ENCODE measurements at regions not wholly inside any gene's neighbourhood (a gene's known extent, or its start where the extent isn't known, plus 50 kb on each side); places are given as distances from the start of the nearest gene placed in this dataset.

DNA sequence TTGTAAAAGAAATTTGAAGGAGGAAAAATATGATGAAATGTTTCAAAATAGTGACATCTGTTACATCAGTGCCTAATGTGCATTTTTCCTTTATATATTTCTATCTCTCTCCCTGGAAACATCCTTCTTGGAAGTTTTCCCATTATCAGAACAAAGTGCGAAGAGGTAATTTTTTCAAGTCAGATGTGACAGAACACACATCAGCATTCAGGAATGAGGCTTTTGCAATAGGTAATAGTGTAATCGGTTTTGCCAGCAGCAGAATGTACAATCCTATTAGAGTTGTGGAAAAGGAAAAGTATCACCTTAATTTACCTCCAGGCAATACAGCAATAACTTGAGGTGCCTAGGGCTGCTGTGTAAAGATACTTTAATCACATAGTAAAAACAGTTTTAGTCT, 275.8 kb downstream of the FAT3 start:
- ChIA-PET CTCF (ENCODE audit: partially characterized antibody) (no interaction called here), POLR2A (ENCODE audit: partially characterized antibody) (no interaction called here)
- Histone ChIP-seq H3K4me2 (ENCODE audit: insufficient read depth in 1 of 2, low read depth in 2 of 2, low read length in 2 of 2) (no peak overlapping the region), H3K79me2 (ENCODE audit: control insufficient read depth in 1 of 2, insufficient read depth in 2 of 2, low read length in 2 of 2) (no peaks in the 10 kb centered on the region), H3K36me3 (ENCODE audit: control insufficient read depth in 2 of 4, insufficient read depth in 4 of 4, low read length in 3 of 4) (no peaks in the 10 kb centered on the region), H2AFZ (ENCODE audit: low read length) (no peak overlapping the region), H4K5ac (ENCODE audit: insufficient read length, low read depth, low read length) (no peak overlapping the region), H3K14ac (ENCODE audit: insufficient read length) (no peak overlapping the region), H2BK15ac (ENCODE audit: low read length) (no peak overlapping the region), H4K91ac (replicated peaks; ENCODE audit: insufficient read length, low read length) (no peak overlapping the region), H3K27me3 (replicated peaks in 1 of 4; ENCODE audit: control insufficient read depth in 3 of 4, extremely low read depth in 1 of 4, insufficient read depth in 3 of 4, low read length in 3 of 4) (no peaks in the 10 kb centered on the region), H3K27ac (ENCODE audit: low read depth, low read length) (no peak overlapping the region), H4K8ac (ENCODE audit: extremely low read depth, insufficient read depth, low read length) (no peak overlapping the region), H3K18ac (ENCODE audit: extremely low read depth, low read length) (no peak overlapping the region), H3K9me3 (ENCODE audit: insufficient read depth in 2 of 2, low read depth in 1 of 2, low read length in 1 of 2) (no peaks in the 10 kb centered on the region), H2AK5ac (ENCODE audit: low read depth, low read length) (no peak overlapping the region), H2BK12ac (ENCODE audit: low read depth, low read length) (no peak overlapping the region), H3K56ac (replicated peaks; ENCODE audit: insufficient read length, low read depth, low read length) (no peak overlapping the region), H3K23ac (ENCODE audit: insufficient read length) (no peak overlapping the region), H2BK20ac (ENCODE audit: low read length) (no peak overlapping the region), H3K9ac (replicated peaks in 1 of 4; ENCODE audit: extremely low read depth in 1 of 4, low read depth in 3 of 4, low read length in 3 of 4) (no peak overlapping the region), H3K4me1 (replicated peaks in 1 of 4; ENCODE audit: control insufficient read depth in 3 of 4, insufficient read depth in 4 of 4, low read length in 3 of 4) (no peaks in the 10 kb centered on the region), H2BK5ac (ENCODE audit: low read depth, low read length) (no peak overlapping the region), H3K4me3 (ENCODE audit: extremely low read depth in 1 of 4, insufficient read depth in 2 of 4, low read depth in 3 of 4, low read length in 4 of 4) (no peak overlapping the region), H3K79me1 (ENCODE audit: low read depth, low read length) (no peaks in the 10 kb centered on the region), H4K20me1 (replicated peaks in 1 of 2; ENCODE audit: control insufficient read depth in 1 of 2, insufficient read depth in 2 of 2, low read length in 2 of 2) (no peaks in the 10 kb centered on the region), H2BK120ac (replicated peaks; ENCODE audit: low read depth, low read length) (no peak overlapping the region), H3K4ac (replicated peaks; ENCODE audit: insufficient read length, low read depth, low read length) (no peak overlapping the region), H3K23me2 (ENCODE audit: low read depth, low read length) (no peaks in the 10 kb centered on the region)
- WGBS, 2 experiments (ENCODE audit: extremely low coverage in 1 of 2, insufficient coverage in 1 of 2, insufficient read length in 1 of 2, insufficient replicate concordance in 2 of 2, low coverage in 1 of 2, low lambda C conversion rate in 2 of 2, missing lambda C conversion rate in 1 of 2), result 85% methylated on average over 2 of the region's 2 CpGs; no CpG with 5 or more reads in 1 of the 2 experiments
- FAIRE-seq (no peak), DNase-seq (ENCODE audit: low read depth in 1 of 2, low spot score in 2 of 2) (no peak)
- TF ChIP-seq, protein P1, sequence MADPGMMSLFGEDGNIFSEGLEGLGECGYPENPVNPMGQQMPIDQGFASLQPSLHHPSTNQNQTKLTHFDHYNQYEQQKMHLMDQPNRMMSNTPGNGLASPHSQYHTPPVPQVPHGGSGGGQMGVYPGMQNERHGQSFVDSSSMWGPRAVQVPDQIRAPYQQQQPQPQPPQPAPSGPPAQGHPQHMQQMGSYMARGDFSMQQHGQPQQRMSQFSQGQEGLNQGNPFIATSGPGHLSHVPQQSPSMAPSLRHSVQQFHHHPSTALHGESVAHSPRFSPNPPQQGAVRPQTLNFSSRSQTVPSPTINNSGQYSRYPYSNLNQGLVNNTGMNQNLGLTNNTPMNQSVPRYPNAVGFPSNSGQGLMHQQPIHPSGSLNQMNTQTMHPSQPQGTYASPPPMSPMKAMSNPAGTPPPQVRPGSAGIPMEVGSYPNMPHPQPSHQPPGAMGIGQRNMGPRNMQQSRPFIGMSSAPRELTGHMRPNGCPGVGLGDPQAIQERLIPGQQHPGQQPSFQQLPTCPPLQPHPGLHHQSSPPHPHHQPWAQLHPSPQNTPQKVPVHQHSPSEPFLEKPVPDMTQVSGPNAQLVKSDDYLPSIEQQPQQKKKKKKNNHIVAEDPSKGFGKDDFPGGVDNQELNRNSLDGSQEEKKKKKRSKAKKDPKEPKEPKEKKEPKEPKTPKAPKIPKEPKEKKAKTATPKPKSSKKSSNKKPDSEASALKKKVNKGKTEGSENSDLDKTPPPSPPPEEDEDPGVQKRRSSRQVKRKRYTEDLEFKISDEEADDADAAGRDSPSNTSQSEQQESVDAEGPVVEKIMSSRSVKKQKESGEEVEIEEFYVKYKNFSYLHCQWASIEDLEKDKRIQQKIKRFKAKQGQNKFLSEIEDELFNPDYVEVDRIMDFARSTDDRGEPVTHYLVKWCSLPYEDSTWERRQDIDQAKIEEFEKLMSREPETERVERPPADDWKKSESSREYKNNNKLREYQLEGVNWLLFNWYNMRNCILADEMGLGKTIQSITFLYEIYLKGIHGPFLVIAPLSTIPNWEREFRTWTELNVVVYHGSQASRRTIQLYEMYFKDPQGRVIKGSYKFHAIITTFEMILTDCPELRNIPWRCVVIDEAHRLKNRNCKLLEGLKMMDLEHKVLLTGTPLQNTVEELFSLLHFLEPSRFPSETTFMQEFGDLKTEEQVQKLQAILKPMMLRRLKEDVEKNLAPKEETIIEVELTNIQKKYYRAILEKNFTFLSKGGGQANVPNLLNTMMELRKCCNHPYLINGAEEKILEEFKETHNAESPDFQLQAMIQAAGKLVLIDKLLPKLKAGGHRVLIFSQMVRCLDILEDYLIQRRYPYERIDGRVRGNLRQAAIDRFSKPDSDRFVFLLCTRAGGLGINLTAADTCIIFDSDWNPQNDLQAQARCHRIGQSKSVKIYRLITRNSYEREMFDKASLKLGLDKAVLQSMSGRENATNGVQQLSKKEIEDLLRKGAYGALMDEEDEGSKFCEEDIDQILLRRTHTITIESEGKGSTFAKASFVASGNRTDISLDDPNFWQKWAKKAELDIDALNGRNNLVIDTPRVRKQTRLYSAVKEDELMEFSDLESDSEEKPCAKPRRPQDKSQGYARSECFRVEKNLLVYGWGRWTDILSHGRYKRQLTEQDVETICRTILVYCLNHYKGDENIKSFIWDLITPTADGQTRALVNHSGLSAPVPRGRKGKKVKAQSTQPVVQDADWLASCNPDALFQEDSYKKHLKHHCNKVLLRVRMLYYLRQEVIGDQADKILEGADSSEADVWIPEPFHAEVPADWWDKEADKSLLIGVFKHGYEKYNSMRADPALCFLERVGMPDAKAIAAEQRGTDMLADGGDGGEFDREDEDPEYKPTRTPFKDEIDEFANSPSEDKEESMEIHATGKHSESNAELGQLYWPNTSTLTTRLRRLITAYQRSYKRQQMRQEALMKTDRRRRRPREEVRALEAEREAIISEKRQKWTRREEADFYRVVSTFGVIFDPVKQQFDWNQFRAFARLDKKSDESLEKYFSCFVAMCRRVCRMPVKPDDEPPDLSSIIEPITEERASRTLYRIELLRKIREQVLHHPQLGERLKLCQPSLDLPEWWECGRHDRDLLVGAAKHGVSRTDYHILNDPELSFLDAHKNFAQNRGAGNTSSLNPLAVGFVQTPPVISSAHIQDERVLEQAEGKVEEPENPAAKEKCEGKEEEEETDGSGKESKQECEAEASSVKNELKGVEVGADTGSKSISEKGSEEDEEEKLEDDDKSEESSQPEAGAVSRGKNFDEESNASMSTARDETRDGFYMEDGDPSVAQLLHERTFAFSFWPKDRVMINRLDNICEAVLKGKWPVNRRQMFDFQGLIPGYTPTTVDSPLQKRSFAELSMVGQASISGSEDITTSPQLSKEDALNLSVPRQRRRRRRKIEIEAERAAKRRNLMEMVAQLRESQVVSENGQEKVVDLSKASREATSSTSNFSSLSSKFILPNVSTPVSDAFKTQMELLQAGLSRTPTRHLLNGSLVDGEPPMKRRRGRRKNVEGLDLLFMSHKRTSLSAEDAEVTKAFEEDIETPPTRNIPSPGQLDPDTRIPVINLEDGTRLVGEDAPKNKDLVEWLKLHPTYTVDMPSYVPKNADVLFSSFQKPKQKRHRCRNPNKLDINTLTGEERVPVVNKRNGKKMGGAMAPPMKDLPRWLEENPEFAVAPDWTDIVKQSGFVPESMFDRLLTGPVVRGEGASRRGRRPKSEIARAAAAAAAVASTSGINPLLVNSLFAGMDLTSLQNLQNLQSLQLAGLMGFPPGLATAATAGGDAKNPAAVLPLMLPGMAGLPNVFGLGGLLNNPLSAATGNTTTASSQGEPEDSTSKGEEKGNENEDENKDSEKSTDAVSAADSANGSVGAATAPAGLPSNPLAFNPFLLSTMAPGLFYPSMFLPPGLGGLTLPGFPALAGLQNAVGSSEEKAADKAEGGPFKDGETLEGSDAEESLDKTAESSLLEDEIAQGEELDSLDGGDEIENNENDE (IDR thresholded peaks at IDR 0.05; ENCODE audit: insufficient replicate concordance, low read length), result no peak
